Osteocyte (in vitro differentiated cells): ENCODE measurements at regions not wholly inside any gene's neighbourhood (a gene's known extent, or its start where the extent isn't known, plus 50 kb on each side); places are given as distances from the start of the nearest gene placed in this dataset.

Experiments used
- DNase-seq: peaks from one replicate; pipeline ENCODE4 v3.0.0; 2021; ENCODE audit warnings: mixed read lengths; ENCODE audit not compliant: unreplicated experiment; ENCODE audit errors: extremely low spot score
- H3K27ac Mint-ChIP-seq: one replicate; pipeline ENCODE4 v1.8.0; 2021; ENCODE audit warnings: mild to moderate bottlenecking, mixed read lengths; ENCODE audit not compliant: unreplicated experiment
- H3K27me3 Mint-ChIP-seq: one replicate; pipeline ENCODE4 v1.8.0; 2021; ENCODE audit warnings: mixed read lengths; ENCODE audit not compliant: unreplicated experiment
- H3K36me3 Mint-ChIP-seq: one replicate; pipeline ENCODE4 v1.8.0; 2021; ENCODE audit warnings: mixed read lengths; ENCODE audit not compliant: unreplicated experiment
- H3K4me1 Mint-ChIP-seq: one replicate; pipeline ENCODE4 v1.8.0; 2021; ENCODE audit warnings: mixed read lengths; ENCODE audit not compliant: unreplicated experiment
- H3K4me3 Mint-ChIP-seq: one replicate; pipeline ENCODE4 v1.8.0; 2021; ENCODE audit warnings: mild to moderate bottlenecking, moderate library complexity, mixed read lengths; ENCODE audit not compliant: unreplicated experiment
- H3K9me3 Mint-ChIP-seq: one replicate; pipeline ENCODE4 v1.8.0; 2021; ENCODE audit warnings: mixed read lengths; ENCODE audit not compliant: unreplicated experiment
- CTCF ChIP-seq: fragments of 200-600 bp; sonication (generic); IDR thresholded peaks from 2 replicates; pipeline ENCODE4 v1.5.0; 2021; ENCODE audit warnings: antibody characterized with exemption, mild to moderate bottlenecking, moderate library complexity

- Mint-ChIP-seq H3K27me3 (no peaks in the 10 kb centered on the region), H3K36me3 (no peaks in the 10 kb centered on the region), H3K4me1 (peaks cover 6% of the 10 kb centered on the region), H3K9me3 (no peaks in the 10 kb centered on the region), H3K27ac (no peak overlapping the region), H3K4me3 (no peak overlapping the region)
- no peak for DNase-seq
- no peak for TF ChIP-seq CTCF
Measured at GRCh38 chr11:13225038-13226001, 52.3 kb upstream of the BMAL1 start.

- no peaks in the 10 kb centered on the region for H3K9me3 Mint-ChIP-seq
- H3K36me3 Mint-ChIP-seq, result no peaks in the 10 kb centered on the region
- DNase-seq, result no peak
- H3K27ac Mint-ChIP-seq, result no peak overlapping the region
- H3K4me1 Mint-ChIP-seq, result no peaks in the 10 kb centered on the region
- H3K27me3 Mint-ChIP-seq, result no peaks in the 10 kb centered on the region
- TF ChIP-seq CTCF, result no peak
- no peak overlapping the region for H3K4me3 Mint-ChIP-seq
Measured at GRCh38 chr11:13227676-13228255, 49.8 kb upstream of the BMAL1 start.
